Caco-2 (cell line): ENCODE measurements at regions not wholly inside any gene's neighbourhood (a gene's known extent, or its start where the extent isn't known, plus 50 kb on each side); places are given as distances from the start of the nearest gene placed in this dataset.

ENCODE experiments used
- BruUV-seq: library from RNA; stranded (reverse); fragments of 400-500 nt; replicated peaks from 2 replicates; lab custom pipeline; 2021; lab: Mats Ljungman, UMichigan
- CTCF ChIA-PET: fragments of 300-600 bp; sonication (Branson Sonifier 250); formaldehyde crosslinking; loops from one replicate; lab custom pipeline; 2022; ENCODE audit warnings: antibody characterized with exemption; lab: Charles Lee
- POLR2A ChIA-PET: fragments of 300-600 bp; sonication (Branson Sonifier 250); formaldehyde crosslinking; loops from one replicate; lab custom pipeline; 2022; ENCODE audit warnings: antibody characterized with exemption; lab: Charles Lee
- DNase-seq, 2 experiments: peaks; one replicate each; pipeline versions ENCODE4 v3.0.0 to v3.0.0-alpha.2; 2020 to 2022
- H3K27me3 ChIP-seq: replicated peaks from 2 replicates; pipeline ENCODE4 v1.6.0; 2011; ENCODE audit warnings: low read length; ENCODE audit not compliant: control insufficient read depth, insufficient read depth
- H3K36me3 ChIP-seq: 2 replicates; pipeline ENCODE4 v1.5.1; 2011; ENCODE audit warnings: low read length; ENCODE audit not compliant: control insufficient read depth, insufficient read depth
- H3K4me1 ChIP-seq: fragments of 250-450 bp; sonication (Bioruptor Pico); 2 replicates; pipeline ENCODE4 v1.5.1; 2020; ENCODE audit warnings: mild to moderate bottlenecking
- H3K4me3 ChIP-seq: 2 replicates; pipeline ENCODE4 v1.5.1; 2011; ENCODE audit warnings: low read depth, mild to moderate bottlenecking, control low read depth, low read length
- H3K9me3 ChIP-seq: fragments of 250-450 bp; sonication (Bioruptor Pico); 2 replicates; pipeline ENCODE4 v1.5.1; 2020; ENCODE audit warnings: mild to moderate bottlenecking, moderate library complexity
- H3K27ac Mint-ChIP-seq: one replicate; pipeline ENCODE4 v1.8.0; 2022; ENCODE audit warnings: mixed read lengths; ENCODE audit not compliant: unreplicated experiment
- H3K27me3 Mint-ChIP-seq: one replicate; pipeline ENCODE4 v1.8.0; 2022; ENCODE audit warnings: mixed read lengths; ENCODE audit not compliant: insufficient read depth, unreplicated experiment
- H3K36me3 Mint-ChIP-seq: one replicate; pipeline ENCODE4 v1.8.0; 2022; ENCODE audit warnings: mild to moderate bottlenecking, mixed read lengths; ENCODE audit not compliant: insufficient read depth, unreplicated experiment
- H3K4me1 Mint-ChIP-seq: one replicate; pipeline ENCODE4 v1.8.0; 2022; ENCODE audit warnings: low read depth, mixed read lengths; ENCODE audit not compliant: unreplicated experiment
- H3K4me3 Mint-ChIP-seq: one replicate; pipeline ENCODE4 v1.8.0; 2022; ENCODE audit warnings: mild to moderate bottlenecking, moderate library complexity, mixed read lengths; ENCODE audit not compliant: unreplicated experiment
- H3K9me3 Mint-ChIP-seq: one replicate; pipeline ENCODE4 v1.8.0; 2022; ENCODE audit warnings: mixed read lengths; ENCODE audit not compliant: unreplicated experiment
- intact Hi-C: fragments of 100-400 bp; cut with micrococcal nuclease; formaldehyde crosslinking; loops from one replicate; pipeline ENCODE4 v1.10.0; 2022; ENCODE audit not compliant: unreplicated experiment
- TF ChIP-seq, protein P1 (sequence below), 2 experiments: fragments of 200-600 bp in 1 of 2; IDR thresholded peaks; 1 replicate in 1 of 2; 2 replicates in 1 of 2; pipeline versions ENCODE4 v1.5.1 to v1.8.0; 2011 to 2022; ENCODE audit warnings: antibody characterized with exemption in 1 of 2, control low read depth in 1 of 2, inconsistent platforms in 1 of 2, low read depth in 1 of 2, low read length in 1 of 2, mild to moderate bottlenecking in 1 of 2, moderate library complexity in 1 of 2; ENCODE audit not compliant: insufficient read depth in 1 of 2, severe bottlenecking in 1 of 2, unreplicated experiment in 1 of 2

GRCh38 chr14:39972704-39973103, 540.5 kb upstream of the FBXO33 start:
- no peaks in the 10 kb centered on the region for H3K4me1 Mint-ChIP-seq
- no peak overlapping the region for H3K4me3 ChIP-seq
- no peaks in the 10 kb centered on the region for H3K9me3 Mint-ChIP-seq
- DNase-seq: no peak
- no peaks in the 10 kb centered on the region for H3K27me3 ChIP-seq
- no peaks in the 10 kb centered on the region for H3K36me3 ChIP-seq
- CTCF ChIA-PET: no interaction called here
- POLR2A ChIA-PET: no interaction called here
- no TSS peak for BruUV-seq
- intact Hi-C loops: no loop called here
- H3K36me3 Mint-ChIP-seq: no peaks in the 10 kb centered on the region
- TF ChIP-seq, protein P1, sequence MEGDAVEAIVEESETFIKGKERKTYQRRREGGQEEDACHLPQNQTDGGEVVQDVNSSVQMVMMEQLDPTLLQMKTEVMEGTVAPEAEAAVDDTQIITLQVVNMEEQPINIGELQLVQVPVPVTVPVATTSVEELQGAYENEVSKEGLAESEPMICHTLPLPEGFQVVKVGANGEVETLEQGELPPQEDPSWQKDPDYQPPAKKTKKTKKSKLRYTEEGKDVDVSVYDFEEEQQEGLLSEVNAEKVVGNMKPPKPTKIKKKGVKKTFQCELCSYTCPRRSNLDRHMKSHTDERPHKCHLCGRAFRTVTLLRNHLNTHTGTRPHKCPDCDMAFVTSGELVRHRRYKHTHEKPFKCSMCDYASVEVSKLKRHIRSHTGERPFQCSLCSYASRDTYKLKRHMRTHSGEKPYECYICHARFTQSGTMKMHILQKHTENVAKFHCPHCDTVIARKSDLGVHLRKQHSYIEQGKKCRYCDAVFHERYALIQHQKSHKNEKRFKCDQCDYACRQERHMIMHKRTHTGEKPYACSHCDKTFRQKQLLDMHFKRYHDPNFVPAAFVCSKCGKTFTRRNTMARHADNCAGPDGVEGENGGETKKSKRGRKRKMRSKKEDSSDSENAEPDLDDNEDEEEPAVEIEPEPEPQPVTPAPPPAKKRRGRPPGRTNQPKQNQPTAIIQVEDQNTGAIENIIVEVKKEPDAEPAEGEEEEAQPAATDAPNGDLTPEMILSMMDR (IDR thresholded peaks at IDR 0.05; ENCODE audit: insufficient read depth in 1 of 2, low read depth in 1 of 2, low read length in 1 of 2, severe bottlenecking in 1 of 2, unreplicated experiment in 1 of 2): no peak
- no peak overlapping the region for H3K4me3 Mint-ChIP-seq
- no peaks in the 10 kb centered on the region for H3K4me1 ChIP-seq
- H3K27ac Mint-ChIP-seq: no peak overlapping the region
- H3K27me3 Mint-ChIP-seq: no peaks in the 10 kb centered on the region
- H3K9me3 ChIP-seq: no peaks in the 10 kb centered on the region

- intact Hi-C loops: no loop called here
Measured at GRCh38 chr14:39967885-39968284, 535.7 kb upstream of the FBXO33 start.

DNA sequence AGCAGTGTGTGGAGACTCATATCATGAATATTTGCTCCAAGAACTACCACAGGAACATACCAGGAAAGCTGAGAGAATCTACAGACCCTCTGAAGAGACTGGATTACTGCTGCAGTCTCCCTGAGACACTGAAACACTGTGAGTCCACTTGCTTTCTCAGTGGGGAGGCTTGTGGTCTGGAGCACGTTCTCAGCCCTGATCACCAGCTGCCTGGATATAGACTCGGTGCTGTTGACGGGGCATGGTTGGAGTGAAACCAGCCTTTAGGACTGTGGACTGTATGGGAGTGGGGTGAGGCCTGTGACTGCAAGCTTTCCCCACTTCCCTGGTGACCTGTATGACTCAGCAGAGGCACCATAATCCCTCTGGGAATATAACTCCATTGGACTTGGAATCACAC, 525.8 kb upstream of the FBXO33 start:
- POLR2A ChIA-PET: no interaction called here
- Histone ChIP-seq H3K27me3 (no peaks in the 10 kb centered on the region), H3K4me3 (no peak overlapping the region), H3K36me3 (no peaks in the 10 kb centered on the region), H3K4me1 (no peaks in the 10 kb centered on the region), H3K9me3 (0 out of 2 replicates have a peak, but pooled peaks cover under 1% of the 10 kb centered on the region)
- Mint-ChIP-seq H3K9me3 (peaks cover 13% of the 10 kb centered on the region), H3K27ac (no peak overlapping the region), H3K36me3 (no peaks in the 10 kb centered on the region), H3K4me3 (no peak overlapping the region), H3K4me1 (no peaks in the 10 kb centered on the region), H3K27me3 (peaks cover 6% of the 10 kb centered on the region)
- CTCF ChIA-PET: no interaction called here
- DNase-seq: no peak
- TF ChIP-seq, protein P1 (IDR thresholded peaks at IDR 0.05; ENCODE audit: insufficient read depth in 1 of 2, low read depth in 1 of 2, low read length in 1 of 2, severe bottlenecking in 1 of 2, unreplicated experiment in 1 of 2): no peak
- no TSS peak for BruUV-seq
- intact Hi-C loops: loop anchor here (10.0 kb wide), 1 partner anchor 383 kb away; no protein-coding TSS in a partner anchor

More at GRCh38 chr14:39967885-39968284, 535.7 kb upstream of the FBXO33 start:
- Mint-ChIP-seq H3K36me3 (no peaks in the 10 kb centered on the region), H3K9me3 (no peaks in the 10 kb centered on the region), H3K27me3 (no peaks in the 10 kb centered on the region), H3K4me1 (no peaks in the 10 kb centered on the region), H3K27ac (no peak overlapping the region), H3K4me3 (no peak overlapping the region)
- no peak overlapping the region for H3K4me3 ChIP-seq
- H3K4me1 ChIP-seq: no peaks in the 10 kb centered on the region
- DNase-seq: no peak
- H3K9me3 ChIP-seq: no peaks in the 10 kb centered on the region
- H3K27me3 ChIP-seq: no peaks in the 10 kb centered on the region
- CTCF ChIA-PET: no interaction called here
- H3K36me3 ChIP-seq: no peaks in the 10 kb centered on the region
- TF ChIP-seq, protein P1 (IDR thresholded peaks at IDR 0.05; ENCODE audit: insufficient read depth in 1 of 2, low read depth in 1 of 2, low read length in 1 of 2, severe bottlenecking in 1 of 2, unreplicated experiment in 1 of 2): no peak
- BruUV-seq: no TSS peak
- POLR2A ChIA-PET: interaction anchor here (0.6 kb wide), 1 partner anchor 286 kb away, joined by 6 read pairs; no protein-coding TSS in a partner anchor
